Neural progenitor cell (in vitro differentiated cells): ENCODE measurements at regions not wholly inside any gene's neighbourhood (a gene's known extent, or its start where the extent isn't known, plus 50 kb on each side); places are given as distances from the start of the nearest gene placed in this dataset.

ENCODE experiments used
- DNase-seq: peaks from one replicate; pipeline ENCODE4 v3.0.0-alpha.2; 2016; ENCODE audit warnings: low spot score
- H2AFZ ChIP-seq: fragments of 200-600 bp; sonication (generic); replicated peaks from 2 replicates; pipeline ENCODE4 v1.6.1; 2016; ENCODE audit warnings: antibody characterized with exemption
- H3F3A ChIP-seq: fragments of 200-600 bp; sonication (generic); 2 replicates; pipeline ENCODE4 v1.6.1; 2016; ENCODE audit warnings: antibody characterized with exemption, low read depth
- H3K27ac ChIP-seq: fragments of 200-600 bp; sonication (generic); 2 replicates; pipeline ENCODE4 v1.5.1; 2016; ENCODE audit warnings: mild to moderate bottlenecking
- H3K27me3 ChIP-seq: fragments of 200-600 bp; sonication (generic); 2 replicates; pipeline ENCODE4 v1.6.1; 2016; ENCODE audit warnings: mild to moderate bottlenecking, moderate library complexity
- H3K36me3 ChIP-seq: fragments of 200-600 bp; sonication (generic); 2 replicates; pipeline ENCODE4 v1.5.1; 2016
- H3K4me1 ChIP-seq: fragments of 200-600 bp; sonication (generic); 2 replicates; pipeline ENCODE4 v1.6.1; 2016; ENCODE audit warnings: mixed run types
- H3K4me2 ChIP-seq: fragments of 200-600 bp; sonication (generic); 2 replicates; pipeline ENCODE4 v1.6.1; 2016
- H3K4me3 ChIP-seq: fragments of 200-600 bp; sonication (generic); 2 replicates; pipeline ENCODE4 v1.5.1; 2016
- H3K79me2 ChIP-seq: fragments of 200-600 bp; sonication (generic); 2 replicates; pipeline ENCODE4 v1.6.1; 2016; ENCODE audit warnings: low read depth
- H3K9ac ChIP-seq: fragments of 200-600 bp; sonication (generic); 2 replicates; pipeline ENCODE4 v1.6.1; 2016
- H3K9me3 ChIP-seq: fragments of 200-600 bp; sonication (generic); 2 replicates; pipeline ENCODE4 v1.5.1; 2016; ENCODE audit warnings: low read depth
- H4K20me1 ChIP-seq: fragments of 200-600 bp; sonication (generic); 2 replicates; pipeline ENCODE4 v1.6.1; 2016; ENCODE audit warnings: low read depth
- H3K27ac Mint-ChIP-seq: 3 replicates; pipeline ENCODE4 v1.8.0; 2021; ENCODE audit warnings: mixed read lengths
- H3K27me3 Mint-ChIP-seq: 2 replicates; pipeline ENCODE4 v1.8.0; 2022; ENCODE audit warnings: low read depth, mild to moderate bottlenecking, inconsistent platforms, moderate library complexity, mixed read lengths; ENCODE audit not compliant: insufficient read depth
- H3K36me3 Mint-ChIP-seq: 3 replicates; pipeline ENCODE4 v1.8.0; 2021; ENCODE audit warnings: mixed read lengths
- H3K4me1 Mint-ChIP-seq: 3 replicates; pipeline ENCODE4 v1.8.0; 2021; ENCODE audit warnings: mixed read lengths
- H3K4me3 Mint-ChIP-seq: 3 replicates; pipeline ENCODE4 v1.8.0; 2021; ENCODE audit warnings: mild to moderate bottlenecking, moderate library complexity, mixed read lengths
- H3K9me3 Mint-ChIP-seq: 3 replicates; pipeline ENCODE4 v1.8.0; 2020; ENCODE audit warnings: mixed read lengths
- EZH2 ChIP-seq: fragments of 200-600 bp; sonication (generic); IDR thresholded peaks from 2 replicates; pipeline ENCODE4 v1.6.1; 2017; ENCODE audit warnings: antibody characterized with exemption, mild to moderate bottlenecking, moderate library complexity
- EZH2phosphoT487 ChIP-seq: fragments of 200-600 bp; sonication (generic); IDR thresholded peaks from 2 replicates; pipeline ENCODE4 v1.6.1; 2017; ENCODE audit warnings: antibody characterized with exemption
- TF ChIP-seq, protein P1 (sequence below): fragments of 200-600 bp; sonication (generic); IDR thresholded peaks from 2 replicates; pipeline ENCODE4 v1.5.1; 2017; ENCODE audit warnings: antibody characterized with exemption, mild to moderate bottlenecking

GRCh38 chr10:44298713-44299112, 86.2 kb downstream of the CXCL12 start:
- Mint-ChIP-seq H3K27ac (no peak overlapping the region), H3K4me3 (no peak overlapping the region), H3K4me1 (peaks cover 25% of the 10 kb centered on the region), H3K27me3 (no peaks in the 10 kb centered on the region), H3K36me3 (no peaks in the 10 kb centered on the region), H3K9me3 (no peaks in the 10 kb centered on the region)
- peaks cover 21% of the 10 kb centered on the region for H3K4me1 ChIP-seq
- H3K36me3 ChIP-seq, result no peaks in the 10 kb centered on the region
- no peak overlapping the region for H3K4me2 ChIP-seq
- H3K79me2 ChIP-seq, result no peaks in the 10 kb centered on the region
- no peak overlapping the region for H2AFZ ChIP-seq
- no peaks in the 10 kb centered on the region for H3F3A ChIP-seq
- H3K4me3 ChIP-seq, result no peak overlapping the region
- TF ChIP-seq, protein P1, sequence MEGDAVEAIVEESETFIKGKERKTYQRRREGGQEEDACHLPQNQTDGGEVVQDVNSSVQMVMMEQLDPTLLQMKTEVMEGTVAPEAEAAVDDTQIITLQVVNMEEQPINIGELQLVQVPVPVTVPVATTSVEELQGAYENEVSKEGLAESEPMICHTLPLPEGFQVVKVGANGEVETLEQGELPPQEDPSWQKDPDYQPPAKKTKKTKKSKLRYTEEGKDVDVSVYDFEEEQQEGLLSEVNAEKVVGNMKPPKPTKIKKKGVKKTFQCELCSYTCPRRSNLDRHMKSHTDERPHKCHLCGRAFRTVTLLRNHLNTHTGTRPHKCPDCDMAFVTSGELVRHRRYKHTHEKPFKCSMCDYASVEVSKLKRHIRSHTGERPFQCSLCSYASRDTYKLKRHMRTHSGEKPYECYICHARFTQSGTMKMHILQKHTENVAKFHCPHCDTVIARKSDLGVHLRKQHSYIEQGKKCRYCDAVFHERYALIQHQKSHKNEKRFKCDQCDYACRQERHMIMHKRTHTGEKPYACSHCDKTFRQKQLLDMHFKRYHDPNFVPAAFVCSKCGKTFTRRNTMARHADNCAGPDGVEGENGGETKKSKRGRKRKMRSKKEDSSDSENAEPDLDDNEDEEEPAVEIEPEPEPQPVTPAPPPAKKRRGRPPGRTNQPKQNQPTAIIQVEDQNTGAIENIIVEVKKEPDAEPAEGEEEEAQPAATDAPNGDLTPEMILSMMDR, result no peak
- no peak for TF ChIP-seq EZH2
- no peak for TF ChIP-seq EZH2phosphoT487
- H4K20me1 ChIP-seq, result no peaks in the 10 kb centered on the region
- no peaks in the 10 kb centered on the region for H3K9me3 ChIP-seq
- no peak overlapping the region for H3K9ac ChIP-seq
- no peak overlapping the region for H3K27ac ChIP-seq
- peaks cover 7% of the 10 kb centered on the region for H3K27me3 ChIP-seq
- peak; percentile 12 for DNase-seq

GRCh38 chr10:44297963-44298362, 86.9 kb downstream of the CXCL12 start:
- no peaks in the 10 kb centered on the region for H3K79me2 ChIP-seq
- H3K4me2 ChIP-seq, result peak overlapping the region; percentile 39
- no peaks in the 10 kb centered on the region for H3K27me3 Mint-ChIP-seq
- peak; percentile 20 for DNase-seq
- H3K36me3 Mint-ChIP-seq, result no peaks in the 10 kb centered on the region
- H3K27ac ChIP-seq, result no peak overlapping the region
- H3F3A ChIP-seq, result no peaks in the 10 kb centered on the region
- TF ChIP-seq EZH2 (no peak), EZH2phosphoT487 (no peak)
- TF ChIP-seq, protein P1, result no peak
- H3K4me3 Mint-ChIP-seq, result no peak overlapping the region
- no peaks in the 10 kb centered on the region for H3K36me3 ChIP-seq
- H3K9me3 ChIP-seq, result no peaks in the 10 kb centered on the region
- no peak overlapping the region for H2AFZ ChIP-seq
- H3K4me1 ChIP-seq, result peaks cover 21% of the 10 kb centered on the region
- no peak overlapping the region for H3K9ac ChIP-seq
- H3K27me3 ChIP-seq, result peaks cover 14% of the 10 kb centered on the region
- H4K20me1 ChIP-seq, result no peaks in the 10 kb centered on the region
- no peaks in the 10 kb centered on the region for H3K9me3 Mint-ChIP-seq
- no peak overlapping the region for H3K4me3 ChIP-seq
- peaks cover 25% of the 10 kb centered on the region for H3K4me1 Mint-ChIP-seq
- H3K27ac Mint-ChIP-seq, result no peak overlapping the region

DNA sequence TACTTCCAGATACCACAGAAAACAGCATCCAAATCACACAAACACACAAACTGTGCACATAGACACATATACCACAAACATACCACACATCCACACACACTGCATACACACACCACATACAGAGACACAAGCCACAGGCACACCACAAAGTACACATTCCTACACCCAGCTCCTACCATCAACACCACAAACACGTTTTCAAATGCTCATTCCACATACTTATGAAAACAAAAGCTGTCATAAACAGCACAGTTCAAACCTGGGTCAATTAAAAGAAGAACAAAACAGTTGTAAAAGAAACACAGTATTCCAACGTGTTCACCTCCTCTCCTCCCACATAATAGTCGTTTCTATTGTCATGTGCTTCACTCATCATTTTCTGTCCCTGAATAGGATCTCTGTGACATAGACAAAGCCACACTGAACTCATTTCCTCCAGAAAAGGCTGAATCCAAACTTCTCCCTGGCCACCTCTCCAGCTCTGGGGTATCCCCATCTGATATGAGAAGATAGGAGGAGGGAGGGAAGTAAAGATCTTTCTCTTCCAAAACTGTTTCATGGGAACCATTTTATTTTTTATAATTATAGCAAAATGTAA, 89.2 kb downstream of the CXCL12 start:
- Histone ChIP-seq H3F3A (no peaks in the 10 kb centered on the region), H3K4me3 (no peak overlapping the region), H3K36me3 (no peaks in the 10 kb centered on the region), H3K9ac (no peak overlapping the region), H3K4me1 (peaks cover 21% of the 10 kb centered on the region), H3K9me3 (no peaks in the 10 kb centered on the region), H3K27me3 (peaks cover 14% of the 10 kb centered on the region), H3K27ac (no peak overlapping the region), H3K79me2 (no peaks in the 10 kb centered on the region), H4K20me1 (no peaks in the 10 kb centered on the region), H3K4me2 (no peak overlapping the region), H2AFZ (no peak overlapping the region)
- TF ChIP-seq EZH2phosphoT487 (no peak), EZH2 (no peak)
- TF ChIP-seq, protein P1, result no peak
- Mint-ChIP-seq H3K27me3 (peaks cover 6% of the 10 kb centered on the region), H3K27ac (no peak overlapping the region), H3K4me1 (peaks cover 11% of the 10 kb centered on the region), H3K4me3 (no peak overlapping the region), H3K9me3 (no peaks in the 10 kb centered on the region), H3K36me3 (no peaks in the 10 kb centered on the region)
- DNase-seq, result no peak
